ENCODE measurements at regions not wholly inside any gene's neighbourhood (a gene's known extent, or its start where the extent isn't known, plus 50 kb on each side); places are given as distances from the start of the nearest gene placed in this dataset.
"Not testable (repeated sequence)": the region's sequence is repeated elsewhere in the genome, so short reads cannot be mapped to it uniquely, and the experiment has no call there.

GRCh38 chr1:214991691-214992315 is 90.7 kb upstream of the KCNK2 start:
- no peak for DNase-seq

- DNase-seq, result no peak
Measured at GRCh38 chr1:214993419-214993818, 89.1 kb upstream of the KCNK2 start.

GRCh38 chr1:214997685-214998084 is 84.9 kb upstream of the KCNK2 start:
- DNase-seq, result no peak

- DNase-seq, result no peak
Measured at GRCh38 chr1:215001419-215002021, 81.0 kb upstream of the KCNK2 start.

- DNase-seq, result no peak
Measured at GRCh38 chr1:215002471-215002870, 80.1 kb upstream of the KCNK2 start.

- DNase-seq, result no peak
Measured at GRCh38 chr1:215003686-215004085, 78.9 kb upstream of the KCNK2 start.

- no peak for DNase-seq
Measured at GRCh38 chr1:215004121-215004827, 78.3 kb upstream of the KCNK2 start.

GRCh38 chr1:215005078-215005477 is 77.5 kb upstream of the KCNK2 start:
- no peak for DNase-seq

- no peak for DNase-seq
Measured at GRCh38 chr1:215005656-215006345, 76.7 kb upstream of the KCNK2 start.

GRCh38 chr1:215007880-215008279 is 74.7 kb upstream of the KCNK2 start:
- DNase-seq, result no peak

- no peak for DNase-seq
Measured at GRCh38 chr1:215018555-215018954, 64.0 kb upstream of the KCNK2 start.

GRCh38 chr1:215022204-215022603 is 60.3 kb upstream of the KCNK2 start:
- DNase-seq, result no peak

- DNase-seq, result no peak
Measured at GRCh38 chr1:215022741-215023141, 59.8 kb upstream of the KCNK2 start.

- DNase-seq, result no peak
Measured at GRCh38 chr1:215023155-215023832, 59.2 kb upstream of the KCNK2 start.

- DNase-seq, result no peak
Measured at GRCh38 chr1:215028954-215029353, 53.6 kb upstream of the KCNK2 start.

- not testable (repeated sequence) for DNase-seq
Measured at GRCh38 chr1:215030581-215030980, 52.0 kb upstream of the KCNK2 start.

- no peak for DNase-seq
Measured at GRCh38 chr1:215031392-215031791, 51.1 kb upstream of the KCNK2 start.

Measured in NCI-H1694 treated with DMSO at 0.1 percent for 48 hours (cell line).